ENCODE measurements at regions not wholly inside any gene's neighbourhood (a gene's known extent, or its start where the extent isn't known, plus 50 kb on each side); places are given as distances from the start of the nearest gene placed in this dataset.
A peak's percentile ranks its signal among the peaks of the same experiment; 100 is the strongest.

DNA sequence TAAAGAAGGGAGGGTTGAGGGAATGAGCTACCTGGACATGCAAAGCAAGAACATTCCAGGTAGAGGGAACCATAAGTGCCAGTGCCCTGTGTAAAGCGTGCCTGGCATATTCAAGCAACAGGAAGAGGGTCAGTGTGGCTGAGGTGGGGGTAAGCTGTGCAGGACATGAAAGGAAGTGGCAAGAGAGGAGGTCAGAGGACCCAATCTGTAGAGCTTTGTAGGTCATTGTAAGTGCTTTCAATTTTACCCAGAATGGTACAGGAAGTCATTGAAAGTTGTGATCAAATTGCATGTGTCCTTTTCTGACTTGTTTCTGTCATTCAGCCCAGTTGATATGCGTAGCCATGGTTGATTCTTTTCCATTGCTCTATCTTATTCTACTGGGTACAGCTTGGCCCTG lies 156.6 kb downstream of the NOC3L start:
- no peak for TF ChIP-seq POLR2AphosphoS5 (IDR thresholded peaks at IDR 0.05)
- TF ChIP-seq POLR2A (IDR thresholded peaks at IDR 0.05) = no peak
- TF ChIP-seq, protein P1, sequence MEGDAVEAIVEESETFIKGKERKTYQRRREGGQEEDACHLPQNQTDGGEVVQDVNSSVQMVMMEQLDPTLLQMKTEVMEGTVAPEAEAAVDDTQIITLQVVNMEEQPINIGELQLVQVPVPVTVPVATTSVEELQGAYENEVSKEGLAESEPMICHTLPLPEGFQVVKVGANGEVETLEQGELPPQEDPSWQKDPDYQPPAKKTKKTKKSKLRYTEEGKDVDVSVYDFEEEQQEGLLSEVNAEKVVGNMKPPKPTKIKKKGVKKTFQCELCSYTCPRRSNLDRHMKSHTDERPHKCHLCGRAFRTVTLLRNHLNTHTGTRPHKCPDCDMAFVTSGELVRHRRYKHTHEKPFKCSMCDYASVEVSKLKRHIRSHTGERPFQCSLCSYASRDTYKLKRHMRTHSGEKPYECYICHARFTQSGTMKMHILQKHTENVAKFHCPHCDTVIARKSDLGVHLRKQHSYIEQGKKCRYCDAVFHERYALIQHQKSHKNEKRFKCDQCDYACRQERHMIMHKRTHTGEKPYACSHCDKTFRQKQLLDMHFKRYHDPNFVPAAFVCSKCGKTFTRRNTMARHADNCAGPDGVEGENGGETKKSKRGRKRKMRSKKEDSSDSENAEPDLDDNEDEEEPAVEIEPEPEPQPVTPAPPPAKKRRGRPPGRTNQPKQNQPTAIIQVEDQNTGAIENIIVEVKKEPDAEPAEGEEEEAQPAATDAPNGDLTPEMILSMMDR (IDR thresholded peaks at IDR 0.05 in 8 of 11, conservative IDR thresholded peaks at IDR 0.05 in 3 of 11) = no peak
- intact Hi-C loops (cut with DNase I; ENCODE audit: low total_unique reads) = no loop called here
- H3K27me3 ChIP-seq (replicated peaks in 1 of 7) = peaks cover 0 to 5% (median 0%) of the 10 kb centered on the region in 7 donors
- no peak for DNase-seq
- no peaks in the 10 kb centered on the region for H3K9me3 ChIP-seq
- 35 to 76% (median 56%) methylated on average over 2 of the region's 2 CpGs for WGBS, 5 donors
- no peak overlapping the region for H3K4me3 ChIP-seq
- H3K27ac ChIP-seq = peak overlapping the region in 6 of 8 donors; percentile 4 to 58 (median 21)
- H3K36me3 ChIP-seq = no peaks in the 10 kb centered on the region
- peaks cover 0 to 24% (median 3%) of the 10 kb centered on the region in 6 donors for H3K4me1 ChIP-seq

DNA sequence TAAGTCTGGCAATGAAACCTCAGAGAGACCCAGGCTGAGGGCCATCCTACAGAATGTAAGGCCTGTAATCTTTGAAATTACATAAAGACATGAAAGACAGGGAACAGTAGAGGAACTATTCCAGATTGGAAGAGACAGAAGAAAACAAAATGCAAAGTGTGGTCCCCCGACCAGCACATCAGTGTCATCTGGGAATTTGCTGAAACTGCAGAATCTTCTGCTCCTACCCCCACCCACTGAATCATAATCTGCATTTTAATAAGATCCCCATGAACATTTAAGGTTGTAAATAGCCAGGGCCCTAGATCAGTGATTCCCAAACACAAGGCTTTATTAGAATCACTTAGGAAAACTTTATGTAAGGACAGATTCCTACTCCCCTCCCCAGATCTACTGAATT lies 154.4 kb downstream of the NOC3L start:
- intact Hi-C loops (cut with DNase I; ENCODE audit: low total_unique reads) = no loop called here
- H3K9me3 ChIP-seq = no peaks in the 10 kb centered on the region
- DNase-seq = no peak
- WGBS, 5 donors = 68 to 100% (median 89%) methylated on average over 1 of the region's 1 CpG
- H3K4me3 ChIP-seq = no peak overlapping the region
- no peaks in the 10 kb centered on the region for H3K27me3 ChIP-seq (replicated peaks in 1 of 7)
- TF ChIP-seq POLR2A (IDR thresholded peaks at IDR 0.05) (no peak), POLR2AphosphoS5 (IDR thresholded peaks at IDR 0.05) (no peak)
- TF ChIP-seq, protein P1 (IDR thresholded peaks at IDR 0.05 in 8 of 11, conservative IDR thresholded peaks at IDR 0.05 in 3 of 11) = no peak
- H3K4me1 ChIP-seq = peaks cover 0 to 27% (median 5%) of the 10 kb centered on the region in 6 donors
- H3K36me3 ChIP-seq = no peaks in the 10 kb centered on the region
- H3K27ac ChIP-seq = no peak overlapping the region

DNA sequence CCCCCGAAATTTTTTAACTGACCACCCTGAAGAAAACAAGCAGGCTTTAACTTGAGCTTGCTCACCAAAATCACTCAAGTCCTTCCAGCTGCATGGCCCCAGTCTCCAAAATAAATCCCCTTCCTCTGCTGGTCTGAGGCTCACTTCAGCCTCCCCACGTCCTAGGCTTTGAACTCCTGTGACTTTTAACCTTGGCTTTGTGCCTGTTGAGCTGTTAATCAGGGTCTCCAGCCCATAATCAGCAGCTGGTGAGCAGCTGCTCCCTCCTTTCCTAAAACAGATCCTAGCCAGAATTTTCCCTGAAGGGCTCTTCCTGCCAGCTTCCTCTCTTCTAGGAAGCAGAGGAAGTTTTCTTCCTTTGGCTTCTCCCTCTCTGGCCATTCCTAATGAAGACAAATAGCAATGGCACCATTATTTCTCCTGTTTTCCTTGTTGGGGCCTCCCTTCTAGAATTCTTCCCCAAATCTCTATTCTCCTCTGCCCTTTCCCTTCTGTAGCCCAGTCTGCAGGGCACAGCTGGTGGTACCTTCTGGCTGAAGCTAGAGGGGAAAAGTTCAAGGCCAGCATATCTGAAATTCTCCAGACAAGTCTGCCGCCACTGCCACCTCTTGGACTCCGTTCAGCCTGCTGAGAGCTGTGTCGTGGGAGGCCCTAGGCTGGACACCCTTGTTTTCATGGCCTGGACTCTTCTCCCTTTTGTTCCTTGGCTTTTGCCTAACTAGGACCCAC lies 152.1 kb downstream of the NOC3L start:
- H3K27me3 ChIP-seq (replicated peaks in 1 of 7) = no peaks in the 10 kb centered on the region
- H3K36me3 ChIP-seq = no peaks in the 10 kb centered on the region
- WGBS, 5 donors = 47 to 67% (median 51%) methylated on average over 5 of the region's 5 CpGs
- H3K4me1 ChIP-seq = peaks cover 0 to 31% (median 7%) of the 10 kb centered on the region in 6 donors
- no peak for DNase-seq
- peak overlapping the region in 7 of 8 donors; percentile 5 to 72 (median 55) for H3K27ac ChIP-seq
- intact Hi-C loops (cut with DNase I; ENCODE audit: low total_unique reads) = loop anchor here (10.0 kb wide), 1 partner anchor 126 kb away; no protein-coding TSS in a partner anchor
- H3K4me3 ChIP-seq = no peak overlapping the region
- H3K9me3 ChIP-seq = no peaks in the 10 kb centered on the region
- TF ChIP-seq POLR2AphosphoS5 (IDR thresholded peaks at IDR 0.05) (peak in 1 of 3 donors; percentile 34), POLR2A (IDR thresholded peaks at IDR 0.05) (no peak)
- TF ChIP-seq, protein P1 (IDR thresholded peaks at IDR 0.05 in 8 of 11, conservative IDR thresholded peaks at IDR 0.05 in 3 of 11) = no peak

DNA sequence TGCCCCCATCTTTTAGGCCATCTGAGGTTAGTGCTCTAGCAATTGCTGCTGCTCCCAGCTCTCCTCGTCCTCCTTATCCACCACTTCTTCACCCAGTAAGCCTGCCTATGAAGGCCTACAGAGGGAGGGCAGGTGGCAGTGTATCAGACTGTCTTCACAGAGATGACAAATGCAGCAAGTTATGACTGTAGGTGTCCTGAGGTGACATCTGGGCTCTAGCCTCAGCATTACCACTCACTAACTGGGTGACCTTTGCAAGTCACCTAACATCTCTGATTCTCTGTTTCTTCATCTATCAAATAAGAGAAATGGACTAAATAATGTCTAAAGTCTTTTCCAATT lies 151.6 kb downstream of the NOC3L start:
- Histone ChIP-seq H3K36me3 (no peaks in the 10 kb centered on the region), H3K4me3 (no peak overlapping the region), H3K9me3 (no peaks in the 10 kb centered on the region), H3K4me1 (peaks cover 0 to 26% (median 7%) of the 10 kb centered on the region in 6 donors), H3K27ac (peak overlapping the region in 6 of 8 donors; percentile 30 to 72 (median 55)), H3K27me3 (replicated peaks in 1 of 7) (no peaks in the 10 kb centered on the region)
- WGBS, 5 donors = 50 to 100% (median 59%) methylated on average over 1 of the region's 1 CpG
- no peak for DNase-seq
- TF ChIP-seq POLR2A (IDR thresholded peaks at IDR 0.05) (no peak), POLR2AphosphoS5 (IDR thresholded peaks at IDR 0.05) (no peak)
- TF ChIP-seq, protein P1 (IDR thresholded peaks at IDR 0.05 in 8 of 11, conservative IDR thresholded peaks at IDR 0.05 in 3 of 11) = no peak
- intact Hi-C loops (cut with DNase I; ENCODE audit: low total_unique reads) = loop anchor here (10.0 kb wide), 1 partner anchor 126 kb away; no protein-coding TSS in a partner anchor
